HEK293 (cell line): ENCODE measurements at regions not wholly inside any gene's neighbourhood (a gene's known extent, or its start where the extent isn't known, plus 50 kb on each side); places are given as distances from the start of the nearest gene placed in this dataset.

Experiments used
- CTCF ChIA-PET: fragments of 350-600 bp; formaldehyde crosslinking; extraction: SDS; loops from one replicate; lab custom pipeline; 2021; ENCODE audit warnings: antibody characterized with exemption; lab: Yijun Ruan, JAX
- POLR2A ChIA-PET: fragments of 300-600 bp; formaldehyde crosslinking; extraction: SDS; loops from one replicate; lab custom pipeline; 2020; ENCODE audit warnings: antibody characterized with exemption, inconsistent platforms; lab: Yijun Ruan, JAX
- H3K27ac ChIP-seq: fragments of 200-500 bp; sonication (Bioruptor generic); 2 replicates; pipeline ENCODE4 v1.5.1; 2014; ENCODE audit warnings: low read depth, low read length, control low read depth, inconsistent platforms; ENCODE audit errors: extremely low read depth
- H3K36me3 ChIP-seq, 2 experiments: fragments of 200-500 bp in 1 of 2; sonication (Bioruptor generic) in 1 of 2; 1 replicate in 1 of 2; 2 replicates in 1 of 2; pipeline ENCODE4 v1.5.1; 2014 to 2017; ENCODE audit warnings: inconsistent platforms in 2 of 2, low read length in 2 of 2; ENCODE audit not compliant: control insufficient read depth in 2 of 2, insufficient read depth in 1 of 2
- H3K4me1 ChIP-seq: fragments of 200-500 bp; sonication (Bioruptor generic); 2 replicates; pipeline ENCODE4 v1.5.1; 2014; ENCODE audit warnings: mild to moderate bottlenecking, low read length, inconsistent platforms; ENCODE audit not compliant: control insufficient read depth, insufficient read depth
- H3K4me3 ChIP-seq: 2 replicates; pipeline ENCODE4 v1.5.1; 2011; ENCODE audit warnings: low read depth, mild to moderate bottlenecking, control low read depth, low read length, moderate library complexity
- H3K9me3 ChIP-seq: fragments of 200-500 bp; sonication (Bioruptor generic); 2 replicates; pipeline ENCODE4 v1.5.1; 2014; ENCODE audit warnings: low read depth, low read length, inconsistent platforms; ENCODE audit not compliant: control insufficient read depth, insufficient read depth
- GLIS2 ChIP-seq: fragments of 450-650 bp; formaldehyde crosslinking; IDR thresholded peaks from 2 replicates; pipeline ENCODE4 v1.5.1; 2016; ENCODE audit warnings: missing biosample characterization, missing genetic modification characterization
- KLF9 ChIP-seq: fragments of 450-650 bp; formaldehyde crosslinking; IDR thresholded peaks from 2 replicates; pipeline ENCODE4 v1.5.1; 2016; ENCODE audit warnings: missing biosample characterization, missing genetic modification characterization, low read depth
- OSR2 ChIP-seq: fragments of 450-650 bp; formaldehyde crosslinking; IDR thresholded peaks from 2 replicates; pipeline ENCODE4 v1.5.1; 2016; ENCODE audit warnings: missing biosample characterization, missing genetic modification characterization
- PRDM10 ChIP-seq: fragments of 450-650 bp; formaldehyde crosslinking; IDR thresholded peaks from 2 replicates; pipeline ENCODE4 v1.5.1; 2016; ENCODE audit warnings: missing biosample characterization, missing genetic modification characterization
- WT1 ChIP-seq: fragments of 450-650 bp; formaldehyde crosslinking; IDR thresholded peaks from 2 replicates; pipeline ENCODE4 v1.5.1; 2016; ENCODE audit warnings: missing biosample characterization, missing genetic modification characterization
- YY2 ChIP-seq: fragments of 450-650 bp; formaldehyde crosslinking; IDR thresholded peaks from 2 replicates; pipeline ENCODE4 v1.5.1; 2016; ENCODE audit warnings: missing biosample characterization, missing genetic modification characterization
- ZBTB21 ChIP-seq: fragments of 450-650 bp; formaldehyde crosslinking; IDR thresholded peaks from 2 replicates; pipeline ENCODE4 v1.5.1; 2017; ENCODE audit warnings: missing biosample characterization, missing genetic modification characterization
- ZNF175 ChIP-seq: fragments of 450-650 bp; formaldehyde crosslinking; IDR thresholded peaks from 2 replicates; pipeline ENCODE4 v1.5.1; 2016; ENCODE audit warnings: missing biosample characterization, missing genetic modification characterization
- ZNF223 ChIP-seq: fragments of 450-650 bp; formaldehyde crosslinking; IDR thresholded peaks from 2 replicates; pipeline ENCODE4 v1.5.1; 2016; ENCODE audit warnings: missing biosample characterization, missing genetic modification characterization
- ZNF24 ChIP-seq: fragments of 450-650 bp; formaldehyde crosslinking; IDR thresholded peaks from 2 replicates; pipeline ENCODE4 v1.5.1; 2016; ENCODE audit warnings: missing biosample characterization, missing genetic modification characterization
- ZNF530 ChIP-seq: fragments of 450-650 bp; formaldehyde crosslinking; IDR thresholded peaks from 2 replicates; pipeline ENCODE4 v1.5.1; 2016; ENCODE audit warnings: low read depth, missing biosample characterization, missing genetic modification characterization
- ZNF544 ChIP-seq: fragments of 450-650 bp; formaldehyde crosslinking; IDR thresholded peaks from 2 replicates; pipeline ENCODE4 v1.5.0; 2017; ENCODE audit warnings: missing biosample characterization, missing genetic modification characterization
- ZNF548 ChIP-seq: fragments of 450-650 bp; formaldehyde crosslinking; IDR thresholded peaks from 2 replicates; pipeline ENCODE4 v1.5.1; 2016; ENCODE audit warnings: missing biosample characterization, missing genetic modification characterization
- ZNF560 ChIP-seq: fragments of 450-650 bp; formaldehyde crosslinking; IDR thresholded peaks from 2 replicates; pipeline ENCODE4 v1.5.1; 2017; ENCODE audit warnings: missing biosample characterization, missing genetic modification characterization, borderline replicate concordance
- ZNF596 ChIP-seq: fragments of 450-650 bp; IDR thresholded peaks from 2 replicates; pipeline ENCODE4 v1.5.0; 2018; ENCODE audit warnings: missing biosample characterization, mild to moderate bottlenecking, missing genetic modification characterization, moderate library complexity
- ZNF670 ChIP-seq: fragments of 450-650 bp; formaldehyde crosslinking; IDR thresholded peaks from 2 replicates; pipeline ENCODE4 v1.5.1; 2016; ENCODE audit warnings: missing biosample characterization, missing genetic modification characterization, low read depth
- TF ChIP-seq, protein P1 (sequence below): fragments of 450-650 bp; formaldehyde crosslinking; IDR thresholded peaks from 2 replicates; pipeline ENCODE4 v1.5.1; 2016; ENCODE audit warnings: missing biosample characterization, missing genetic modification characterization
- TF ChIP-seq, protein P2 (sequence below): fragments of 450-650 bp; formaldehyde crosslinking; IDR thresholded peaks from 2 replicates; pipeline ENCODE4 v1.5.1; 2016; ENCODE audit warnings: missing biosample characterization, missing genetic modification characterization

- TF ChIP-seq GLIS2 (tag by site-specific recombination) (no peak), YY2 (tag by site-specific recombination) (no peak), PRDM10 (no peak), KLF9 (tag by site-specific recombination) (no peak), ZNF548 (tag by site-specific recombination) (no peak), ZBTB21 (no peak)
- TF ChIP-seq, protein P1, sequence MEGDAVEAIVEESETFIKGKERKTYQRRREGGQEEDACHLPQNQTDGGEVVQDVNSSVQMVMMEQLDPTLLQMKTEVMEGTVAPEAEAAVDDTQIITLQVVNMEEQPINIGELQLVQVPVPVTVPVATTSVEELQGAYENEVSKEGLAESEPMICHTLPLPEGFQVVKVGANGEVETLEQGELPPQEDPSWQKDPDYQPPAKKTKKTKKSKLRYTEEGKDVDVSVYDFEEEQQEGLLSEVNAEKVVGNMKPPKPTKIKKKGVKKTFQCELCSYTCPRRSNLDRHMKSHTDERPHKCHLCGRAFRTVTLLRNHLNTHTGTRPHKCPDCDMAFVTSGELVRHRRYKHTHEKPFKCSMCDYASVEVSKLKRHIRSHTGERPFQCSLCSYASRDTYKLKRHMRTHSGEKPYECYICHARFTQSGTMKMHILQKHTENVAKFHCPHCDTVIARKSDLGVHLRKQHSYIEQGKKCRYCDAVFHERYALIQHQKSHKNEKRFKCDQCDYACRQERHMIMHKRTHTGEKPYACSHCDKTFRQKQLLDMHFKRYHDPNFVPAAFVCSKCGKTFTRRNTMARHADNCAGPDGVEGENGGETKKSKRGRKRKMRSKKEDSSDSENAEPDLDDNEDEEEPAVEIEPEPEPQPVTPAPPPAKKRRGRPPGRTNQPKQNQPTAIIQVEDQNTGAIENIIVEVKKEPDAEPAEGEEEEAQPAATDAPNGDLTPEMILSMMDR (tag by site-specific recombination), result no peak
- ChIA-PET POLR2A (interaction anchor here (0.7 kb wide), 1 partner anchor 312 kb away, joined by 5 read pairs; no protein-coding TSS in a partner anchor), CTCF (no interaction called here)
- H3K4me3 ChIP-seq, result no peak overlapping the region
- no peaks in the 10 kb centered on the region for H3K9me3 ChIP-seq
- no peaks in the 10 kb centered on the region for H3K36me3 ChIP-seq
- no peaks in the 10 kb centered on the region for H3K4me1 ChIP-seq
- H3K27ac ChIP-seq, result no peak overlapping the region
Measured at GRCh38 chr1:192066202-192066601, 92.1 kb upstream of the RGS18 start.

- POLR2A ChIA-PET, result no interaction called here
- no peak overlapping the region for H3K27ac ChIP-seq
- no peak for TF ChIP-seq ZNF560 (tag by site-specific recombination)
- TF ChIP-seq ZNF223 (tag by site-specific recombination), result no peak
- TF ChIP-seq OSR2 (tag by site-specific recombination), result no peak
- TF ChIP-seq ZNF530 (tag by site-specific recombination), result no peak
- no peak for TF ChIP-seq ZNF544
- no peak for TF ChIP-seq ZNF670 (tag by site-specific recombination)
- TF ChIP-seq ZNF175, result no peak
- no peak for TF ChIP-seq WT1 (tag by site-specific recombination)
- no peak for TF ChIP-seq ZNF24 (tag by site-specific recombination)
- TF ChIP-seq ZNF596 (tag by site-specific recombination), result no peak
- TF ChIP-seq, all 188 proteins: peak for 0
- H3K36me3 ChIP-seq, result no peaks in the 10 kb centered on the region
- no peaks in the 10 kb centered on the region for H3K4me1 ChIP-seq
- no peaks in the 10 kb centered on the region for H3K9me3 ChIP-seq
- CTCF ChIA-PET, result no interaction called here
- H3K4me3 ChIP-seq, result no peak overlapping the region
Measured at GRCh38 chr1:192067360-192067759, 90.9 kb upstream of the RGS18 start.

DNA sequence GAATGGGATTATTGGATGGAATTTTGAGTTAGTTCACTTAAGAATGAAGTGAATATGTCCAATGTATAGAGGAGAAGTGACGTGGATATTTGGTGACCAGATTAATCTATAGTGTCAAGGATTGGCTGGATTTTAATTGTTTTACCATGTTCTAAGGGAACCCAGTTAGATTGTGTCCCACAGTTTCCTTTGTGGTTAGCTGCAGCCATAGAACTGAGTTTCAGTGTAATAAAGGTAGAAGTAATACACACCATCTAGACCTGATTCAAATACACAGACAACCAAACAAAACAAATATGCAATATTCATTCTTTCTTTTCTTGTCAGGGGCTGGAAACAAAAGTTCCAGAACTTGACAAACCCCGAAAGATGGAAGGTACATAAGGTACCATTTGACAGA lies 88.0 kb upstream of the RGS18 start:
- Histone ChIP-seq H3K9me3 (no peaks in the 10 kb centered on the region), H3K27ac (no peak overlapping the region), H3K4me3 (no peak overlapping the region), H3K36me3 (no peaks in the 10 kb centered on the region), H3K4me1 (no peaks in the 10 kb centered on the region)
- CTCF ChIA-PET, result no interaction called here
- POLR2A ChIA-PET, result no interaction called here
- TF ChIP-seq, protein P2, sequence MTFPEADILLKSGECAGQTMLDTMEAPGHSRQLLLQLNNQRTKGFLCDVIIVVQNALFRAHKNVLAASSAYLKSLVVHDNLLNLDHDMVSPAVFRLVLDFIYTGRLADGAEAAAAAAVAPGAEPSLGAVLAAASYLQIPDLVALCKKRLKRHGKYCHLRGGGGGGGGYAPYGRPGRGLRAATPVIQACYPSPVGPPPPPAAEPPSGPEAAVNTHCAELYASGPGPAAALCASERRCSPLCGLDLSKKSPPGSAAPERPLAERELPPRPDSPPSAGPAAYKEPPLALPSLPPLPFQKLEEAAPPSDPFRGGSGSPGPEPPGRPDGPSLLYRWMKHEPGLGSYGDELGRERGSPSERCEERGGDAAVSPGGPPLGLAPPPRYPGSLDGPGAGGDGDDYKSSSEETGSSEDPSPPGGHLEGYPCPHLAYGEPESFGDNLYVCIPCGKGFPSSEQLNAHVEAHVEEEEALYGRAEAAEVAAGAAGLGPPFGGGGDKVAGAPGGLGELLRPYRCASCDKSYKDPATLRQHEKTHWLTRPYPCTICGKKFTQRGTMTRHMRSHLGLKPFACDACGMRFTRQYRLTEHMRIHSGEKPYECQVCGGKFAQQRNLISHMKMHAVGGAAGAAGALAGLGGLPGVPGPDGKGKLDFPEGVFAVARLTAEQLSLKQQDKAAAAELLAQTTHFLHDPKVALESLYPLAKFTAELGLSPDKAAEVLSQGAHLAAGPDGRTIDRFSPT (tag by site-specific recombination), result no peak
